ENCODE measurements at regions not wholly inside any gene's neighbourhood (a gene's known extent, or its start where the extent isn't known, plus 50 kb on each side); places are given as distances from the start of the nearest gene placed in this dataset.
A peak's percentile ranks its signal among the peaks of the same experiment; 100 is the strongest.

GRCh38 chr4:19987746-19988145 lies 264.0 kb upstream of the SLIT2 start:
- peak; percentile 82 for DNase-seq

GRCh38 chr4:19983072-19983471 lies 268.6 kb upstream of the SLIT2 start:
- DNase-seq, result peak; percentile 99

GRCh38 chr4:19982556-19982955 lies 269.1 kb upstream of the SLIT2 start:
- peak; percentile 84 for DNase-seq

- peak; percentile 83 for DNase-seq
Observed at GRCh38 chr4:19971829-19972228, 279.9 kb upstream of the SLIT2 start.

- no peak for DNase-seq
Observed at GRCh38 chr4:19969492-19969891, 282.2 kb upstream of the SLIT2 start.

- DNase-seq, result peak; percentile 93
Observed at GRCh38 chr4:19961091-19961490, 290.6 kb upstream of the SLIT2 start.

- no peak for DNase-seq
Observed at GRCh38 chr4:19958848-19959247, 292.9 kb upstream of the SLIT2 start.

- peak; percentile 71 for DNase-seq
Observed at GRCh38 chr4:19947349-19947748, 304.4 kb upstream of the SLIT2 start.

GRCh38 chr4:19945979-19946380 lies 305.7 kb upstream of the SLIT2 start:
- peak; percentile 100 for DNase-seq

- no peak for DNase-seq
Observed at GRCh38 chr4:19945501-19945900, 306.2 kb upstream of the SLIT2 start.

- DNase-seq, result no peak
Observed at GRCh38 chr4:19944806-19945205, 306.9 kb upstream of the SLIT2 start.

- no peak for DNase-seq
Observed at GRCh38 chr4:19944251-19944650, 307.5 kb upstream of the SLIT2 start.

- peak; percentile 69 for DNase-seq
Observed at GRCh38 chr4:19941434-19941833, 310.3 kb upstream of the SLIT2 start.

GRCh38 chr4:19940861-19941260 lies 310.8 kb upstream of the SLIT2 start:
- DNase-seq, result peak; percentile 40

GRCh38 chr4:19936476-19936875 lies 315.2 kb upstream of the SLIT2 start:
- DNase-seq, result peak; percentile 90

- no peak for DNase-seq
Observed at GRCh38 chr4:19930742-19931141, 321.0 kb upstream of the SLIT2 start.

GRCh38 chr4:19927381-19927780 lies 324.3 kb upstream of the SLIT2 start:
- no peak for DNase-seq

- no peak for DNase-seq
Observed at GRCh38 chr4:19925516-19925915, 326.2 kb upstream of the SLIT2 start.

- peak; percentile 41 for DNase-seq
Observed at GRCh38 chr4:19924761-19925160, 326.9 kb upstream of the SLIT2 start.

- no peak for DNase-seq
Observed at GRCh38 chr4:19915276-19915675, 336.4 kb upstream of the SLIT2 start.

- no peak for DNase-seq
Observed at GRCh38 chr4:19913650-19914049, 338.1 kb upstream of the SLIT2 start.

- no peak for DNase-seq
Observed at GRCh38 chr4:19910861-19911525, 340.7 kb upstream of the SLIT2 start.

- peak; percentile 58 for DNase-seq
Observed at GRCh38 chr4:19905024-19905423, 346.7 kb upstream of the SLIT2 start.

GRCh38 chr4:19888587-19888986 lies 363.1 kb upstream of the SLIT2 start:
- no peak for DNase-seq

GRCh38 chr4:19883841-19884240 lies 367.9 kb upstream of the SLIT2 start:
- no peak for DNase-seq
